Coronary artery (tissue), 2 donors: ENCODE measurements at regions not wholly inside any gene's neighbourhood (a gene's known extent, or its start where the extent isn't known, plus 50 kb on each side); places are given as distances from the start of the nearest gene placed in this dataset.

Source experiments
- DNase-seq: peaks from one replicate; pipeline ENCODE4 v3.0.0-alpha.2; 2017; ENCODE audit warnings: low spot score
- H3K27ac ChIP-seq, 2 donors: fragments of 200-600 bp; sonication (generic); one replicate each; pipeline ENCODE4 v1.5.1; 2016 to 2019
- H3K4me3 ChIP-seq: fragments of 200-600 bp; sonication (generic); 2 replicates; pipeline ENCODE4 v1.5.1; 2016; ENCODE audit warnings: mild to moderate bottlenecking, moderate library complexity
- CTCF ChIP-seq: fragments of 200-600 bp; sonication (generic); IDR thresholded peaks from one replicate; pipeline ENCODE4 v1.5.1; 2019; ENCODE audit warnings: antibody characterized with exemption

- DNase-seq, result no peak
- no peak for TF ChIP-seq CTCF
- no peak overlapping the region for H3K27ac ChIP-seq
- H3K4me3 ChIP-seq, result no peak overlapping the region
Measured at GRCh38 chr15:93482731-93483130, 393.7 kb upstream of the RGMA start.

- TF ChIP-seq CTCF, result no peak
- H3K4me3 ChIP-seq, result no peak overlapping the region
- DNase-seq, result no peak
- H3K27ac ChIP-seq, result no peak overlapping the region
Measured at GRCh38 chr15:93479715-93480114, 390.7 kb upstream of the RGMA start.

GRCh38 chr15:93478947-93479346, 389.9 kb upstream of the RGMA start:
- no peak overlapping the region for H3K27ac ChIP-seq
- DNase-seq, result no peak
- H3K4me3 ChIP-seq, result no peak overlapping the region
- no peak for TF ChIP-seq CTCF

- no peak for DNase-seq
- Histone ChIP-seq H3K27ac (no peak overlapping the region), H3K4me3 (no peak overlapping the region)
- no peak for TF ChIP-seq CTCF
Measured at GRCh38 chr15:93477721-93478120, 388.7 kb upstream of the RGMA start.

- Histone ChIP-seq H3K27ac (no peak overlapping the region), H3K4me3 (no peak overlapping the region)
- no peak for TF ChIP-seq CTCF
- DNase-seq, result no peak
Measured at GRCh38 chr15:93477188-93477587, 388.2 kb upstream of the RGMA start.

- no peak for DNase-seq
- Histone ChIP-seq H3K4me3 (no peak overlapping the region), H3K27ac (no peak overlapping the region)
- TF ChIP-seq CTCF, result no peak
Measured at GRCh38 chr15:93476491-93477177, 387.6 kb upstream of the RGMA start.

GRCh38 chr15:93474728-93475127, 385.7 kb upstream of the RGMA start:
- no peak for TF ChIP-seq CTCF
- H3K27ac ChIP-seq, result no peak overlapping the region
- no peak for DNase-seq
- H3K4me3 ChIP-seq, result no peak overlapping the region
